Brain pericyte (primary cell): ENCODE measurements at regions not wholly inside any gene's neighbourhood (a gene's known extent, or its start where the extent isn't known, plus 50 kb on each side); places are given as distances from the start of the nearest gene placed in this dataset.

Source experiments
- DNase-seq: peaks from one replicate; pipeline ENCODE4 v3.0.0-alpha.2; 2012; ENCODE audit warnings: low read depth, low spot score

DNA sequence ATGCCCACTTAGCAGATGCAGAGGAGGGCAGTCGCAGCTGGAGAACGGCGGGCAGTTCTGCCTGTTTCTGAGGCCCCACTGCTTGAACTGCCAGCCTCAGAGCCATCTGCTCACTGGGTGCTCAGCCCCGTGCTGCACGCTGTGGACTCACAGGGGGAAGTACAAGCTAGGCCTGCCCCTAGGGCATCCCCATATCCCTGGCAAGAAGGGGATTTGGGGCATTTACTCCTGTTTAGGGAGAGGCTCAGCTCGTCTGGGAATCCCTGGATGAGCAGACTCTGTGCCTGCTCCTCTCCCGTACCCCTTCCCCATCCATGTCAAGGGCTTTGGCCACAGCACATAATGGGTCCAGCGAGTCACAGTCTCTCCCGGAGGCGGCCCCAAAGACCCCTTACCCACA lies 169.8 kb upstream of the PKDCC start:
- DNase-seq: no peak

DNA sequence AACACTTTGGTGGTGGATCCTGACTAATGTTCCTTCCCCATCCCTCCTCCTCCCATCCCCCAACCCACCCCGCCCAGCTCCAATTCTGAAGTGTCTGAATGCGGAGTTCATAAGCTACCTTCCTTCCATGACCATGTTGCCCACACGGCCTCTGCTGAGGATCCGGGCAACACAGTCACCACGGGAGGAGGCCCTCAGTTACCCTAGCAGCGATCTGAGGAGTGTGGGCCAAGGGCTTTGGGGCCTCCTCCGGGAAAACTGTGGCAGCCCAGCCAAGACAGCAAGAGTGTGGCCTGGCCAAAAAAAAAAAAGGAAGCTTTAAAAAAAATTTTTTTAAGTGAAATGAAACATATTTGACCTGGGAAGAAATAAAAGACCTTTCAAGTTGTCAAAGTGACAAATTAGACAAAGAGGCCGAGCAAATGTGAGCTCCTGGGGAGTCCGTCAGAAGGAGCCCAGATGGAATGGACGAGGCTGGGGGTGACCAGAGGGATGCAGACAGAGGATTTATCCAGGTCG lies 169.0 kb upstream of the PKDCC start:
- no peak for DNase-seq

DNA sequence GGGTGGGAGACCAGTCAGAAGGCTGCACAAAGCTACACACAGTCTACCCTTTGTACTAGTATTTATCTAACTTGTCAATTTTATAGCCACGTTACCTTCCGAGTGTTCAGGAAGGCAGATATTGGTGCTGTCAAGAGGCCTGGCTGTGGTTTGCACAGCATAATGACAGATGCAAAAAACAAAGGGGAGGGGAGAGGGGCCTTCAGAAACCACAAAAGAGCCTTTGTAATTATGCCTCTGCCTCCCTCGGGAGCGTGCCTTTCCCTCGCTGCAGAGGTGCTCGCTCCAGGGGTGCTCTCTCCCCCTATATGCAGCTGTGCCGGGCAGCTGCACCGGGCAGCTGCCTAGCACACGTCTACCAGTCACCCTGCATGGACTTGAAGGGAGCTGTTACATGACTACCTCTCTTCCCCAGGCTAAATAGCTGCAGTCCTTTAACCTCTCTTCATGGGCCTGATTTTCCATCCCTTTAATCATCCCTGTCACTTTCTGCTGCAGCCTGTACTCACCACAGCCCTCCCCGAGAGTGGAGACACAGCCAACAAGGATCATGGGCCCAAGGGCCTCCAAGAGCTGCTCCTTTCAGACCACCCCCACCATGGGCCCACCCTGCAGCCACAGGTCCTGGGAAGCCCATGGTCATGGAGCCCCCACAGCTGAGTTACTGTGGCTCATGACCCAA lies 168.4 kb upstream of the PKDCC start:
- no peak for DNase-seq

DNA sequence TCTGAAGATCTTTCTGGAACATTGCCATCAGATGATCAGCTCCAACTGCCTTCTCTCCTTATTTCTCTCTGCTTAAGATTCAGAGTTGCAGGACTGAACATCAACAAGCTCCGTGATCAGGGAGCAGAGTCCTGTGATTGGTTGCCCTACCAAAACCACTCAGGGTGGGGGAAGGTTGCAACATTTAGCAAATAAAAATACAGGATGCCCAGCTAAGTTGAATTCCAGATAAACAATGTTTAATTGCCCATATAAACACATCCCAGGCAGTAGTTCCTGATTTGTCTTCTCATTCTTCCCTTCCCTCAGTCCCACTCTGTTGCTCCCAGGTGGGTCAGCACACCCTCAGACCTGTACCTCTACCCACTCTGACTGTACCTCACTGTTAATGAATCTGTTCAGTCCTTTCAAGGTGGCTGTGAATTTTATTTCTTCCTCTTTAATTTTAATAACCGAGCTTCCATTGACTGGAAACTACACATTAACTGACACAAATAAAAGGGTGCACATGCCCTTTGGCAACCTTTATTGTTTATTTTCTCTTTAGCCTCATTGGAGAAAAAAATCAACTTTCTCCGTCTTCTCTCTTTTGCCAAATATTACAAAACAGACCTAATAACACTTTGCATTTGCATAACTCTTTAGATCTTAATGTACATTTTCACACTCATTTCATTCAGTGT lies 167.1 kb upstream of the PKDCC start:
- DNase-seq: no peak

DNA sequence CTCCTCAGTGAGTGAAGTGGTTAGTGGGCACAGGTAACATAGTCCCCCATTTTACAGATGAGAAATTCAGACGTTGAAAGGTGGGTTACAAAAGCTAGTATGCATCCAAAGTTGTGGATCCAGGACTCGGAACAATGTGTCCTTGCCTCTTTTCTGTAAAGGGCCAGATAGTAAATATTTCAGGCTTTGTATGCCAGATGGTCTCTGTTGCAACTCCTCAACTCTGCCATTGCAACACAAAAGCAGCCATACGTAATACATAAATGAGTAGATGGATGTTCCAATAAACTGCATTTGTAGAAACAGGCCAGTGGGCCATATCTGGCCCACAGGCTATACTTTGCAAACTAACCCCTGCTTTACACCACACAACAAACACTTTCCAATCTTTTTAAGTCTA lies 166.6 kb upstream of the PKDCC start:
- DNase-seq: no peak

DNA sequence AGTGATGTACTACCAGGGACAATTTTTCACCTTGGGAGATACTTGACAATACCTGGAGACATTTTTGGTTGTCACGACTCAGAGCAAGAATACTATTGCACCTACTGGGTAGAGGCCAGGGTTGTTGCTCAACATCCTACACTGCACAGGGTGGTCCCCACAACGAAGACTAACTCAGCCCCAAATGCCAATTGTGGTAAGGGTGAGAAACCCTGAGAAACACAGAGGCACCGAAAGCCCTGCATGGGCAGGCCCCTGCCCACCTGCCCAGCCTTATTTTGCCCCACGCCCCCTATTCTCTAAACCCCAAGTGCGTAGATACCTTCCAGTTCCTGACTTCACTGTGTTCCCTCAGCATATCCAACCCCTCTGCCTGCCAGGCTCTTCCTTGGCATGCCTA lies 163.1 kb upstream of the PKDCC start:
- no peak for DNase-seq

DNA sequence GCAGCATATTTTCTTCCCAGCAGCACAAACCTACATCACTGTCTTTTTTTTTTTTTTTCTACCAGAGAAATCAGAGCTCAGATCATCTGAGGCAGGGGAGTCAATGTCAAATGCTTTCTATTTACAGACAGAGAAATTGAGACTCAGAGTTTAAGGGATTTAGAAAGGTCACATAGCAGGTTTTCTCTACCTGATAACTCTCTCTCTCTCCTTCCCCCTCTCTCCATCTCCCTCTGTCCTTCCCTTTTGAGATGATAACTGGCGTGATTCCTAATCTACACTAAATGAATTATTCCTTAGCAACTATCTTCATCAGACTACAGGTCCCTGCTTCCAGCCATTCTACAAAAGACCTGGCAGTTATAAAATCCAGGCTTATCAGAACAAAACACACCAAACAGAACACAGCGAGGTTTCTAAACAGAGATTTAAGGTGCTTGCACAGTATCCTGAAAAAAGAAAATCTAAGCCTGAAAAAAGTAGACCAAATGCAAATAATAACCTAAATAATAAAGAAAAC lies 161.6 kb upstream of the PKDCC start:
- DNase-seq: no peak

DNA sequence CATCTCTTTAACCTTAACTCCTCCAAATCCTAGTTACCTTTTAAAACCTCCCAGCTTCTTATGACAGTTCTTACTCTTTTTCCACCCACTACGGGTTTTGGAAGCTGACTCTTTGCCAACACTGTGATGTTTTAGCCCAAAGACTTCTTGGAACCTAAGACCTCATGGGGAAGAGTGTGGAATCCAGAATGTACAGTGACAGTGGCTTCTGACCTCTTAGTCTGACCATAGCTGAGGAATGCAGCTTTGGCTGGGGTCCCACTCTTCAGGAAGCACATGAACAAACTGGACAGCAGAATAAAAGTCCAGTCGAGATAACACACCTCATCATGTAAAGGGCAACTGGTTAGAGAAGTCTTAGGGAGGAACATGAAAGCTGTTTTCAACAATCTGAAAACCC lies 161.1 kb upstream of the PKDCC start:
- no peak for DNase-seq

DNA sequence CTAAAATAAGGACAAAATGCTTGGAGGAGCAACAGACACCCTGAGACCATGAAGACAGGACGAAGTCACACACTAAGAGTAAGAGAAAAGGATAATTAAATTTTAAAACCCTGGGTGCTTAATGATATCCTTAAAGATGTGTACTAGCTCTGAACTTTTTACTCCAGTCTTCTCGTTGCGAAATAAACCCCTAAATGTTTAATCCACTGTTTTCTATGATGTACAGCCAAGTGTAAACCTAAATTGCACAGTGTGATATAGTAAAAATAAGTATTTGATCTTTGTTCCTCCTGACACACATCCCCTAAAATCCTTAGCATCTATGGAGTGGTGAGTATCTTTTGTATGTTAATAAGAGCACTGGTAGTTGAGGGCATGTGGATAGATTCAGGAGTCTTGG lies 157.5 kb upstream of the PKDCC start:
- DNase-seq: no peak

DNA sequence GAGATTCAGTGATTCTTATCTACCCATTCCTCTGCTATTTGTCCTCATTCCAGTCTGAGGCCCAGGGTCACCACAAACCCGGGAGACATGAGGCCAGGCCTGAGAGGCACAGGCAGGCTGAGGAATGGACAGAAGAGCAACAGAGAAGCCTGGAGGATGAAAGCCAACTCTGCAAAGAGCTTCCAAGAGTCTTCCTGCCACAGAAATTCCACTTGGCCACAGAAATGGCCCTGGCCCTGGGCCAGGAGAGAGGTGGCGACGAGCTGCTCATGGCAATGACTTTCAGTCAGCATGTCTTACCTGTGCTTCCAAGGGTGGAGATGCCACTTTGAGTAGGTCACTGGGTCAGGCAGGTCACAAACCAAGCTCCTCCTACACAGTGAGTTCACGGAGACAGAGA lies 155.3 kb upstream of the PKDCC start:
- DNase-seq: no peak

DNA sequence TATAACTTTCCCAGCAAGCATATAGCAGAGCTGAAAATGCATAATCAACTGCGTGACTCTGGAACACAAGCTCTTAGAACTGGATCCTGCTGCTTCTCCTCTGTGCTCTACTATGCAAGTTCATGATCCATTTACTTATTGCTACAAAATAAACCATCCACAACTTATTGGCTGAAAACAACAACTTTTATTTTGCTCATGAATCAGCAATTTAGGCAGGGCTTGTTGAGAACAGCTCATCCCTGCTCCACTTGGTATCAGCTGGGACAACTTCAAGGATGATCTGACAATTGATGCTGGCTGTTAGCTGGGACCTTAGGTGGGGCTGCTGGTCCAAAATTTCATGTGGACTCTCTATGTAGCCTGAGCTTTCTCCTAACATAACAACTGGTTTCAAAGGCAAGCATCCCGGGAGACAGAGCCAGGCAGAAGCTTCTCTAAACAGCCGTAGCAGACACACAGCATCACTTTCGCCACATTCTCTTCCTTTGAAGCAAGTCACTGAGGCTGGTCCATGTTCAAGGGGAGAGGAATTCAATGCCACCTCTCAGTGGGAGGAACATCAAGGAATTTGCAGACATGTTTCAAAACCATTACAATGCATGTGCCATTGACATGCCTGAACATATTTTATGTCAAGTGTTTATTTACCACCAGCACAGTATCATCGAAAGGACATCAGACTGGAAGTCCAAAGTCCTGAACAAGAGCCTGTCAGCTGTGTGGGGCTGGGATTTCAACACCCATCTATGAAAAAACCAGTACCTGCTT lies 153.1 kb upstream of the PKDCC start:
- no peak for DNase-seq

DNA sequence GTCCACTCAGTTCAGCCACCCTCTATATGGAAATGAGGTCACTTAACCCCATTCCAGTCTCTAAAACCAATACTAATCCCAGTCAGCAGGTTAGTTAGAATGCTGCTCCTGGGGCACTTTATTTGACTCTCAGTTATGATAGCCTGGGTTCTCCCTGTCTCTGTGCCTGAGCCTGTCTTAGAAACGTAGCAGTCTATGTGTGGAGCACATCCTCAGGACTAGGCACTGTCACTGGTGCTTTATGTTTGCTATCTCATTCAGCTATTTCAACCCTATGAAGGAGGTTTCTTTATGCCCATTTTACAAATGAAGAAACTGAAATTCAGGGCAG lies 152.5 kb upstream of the PKDCC start:
- DNase-seq: no peak

DNA sequence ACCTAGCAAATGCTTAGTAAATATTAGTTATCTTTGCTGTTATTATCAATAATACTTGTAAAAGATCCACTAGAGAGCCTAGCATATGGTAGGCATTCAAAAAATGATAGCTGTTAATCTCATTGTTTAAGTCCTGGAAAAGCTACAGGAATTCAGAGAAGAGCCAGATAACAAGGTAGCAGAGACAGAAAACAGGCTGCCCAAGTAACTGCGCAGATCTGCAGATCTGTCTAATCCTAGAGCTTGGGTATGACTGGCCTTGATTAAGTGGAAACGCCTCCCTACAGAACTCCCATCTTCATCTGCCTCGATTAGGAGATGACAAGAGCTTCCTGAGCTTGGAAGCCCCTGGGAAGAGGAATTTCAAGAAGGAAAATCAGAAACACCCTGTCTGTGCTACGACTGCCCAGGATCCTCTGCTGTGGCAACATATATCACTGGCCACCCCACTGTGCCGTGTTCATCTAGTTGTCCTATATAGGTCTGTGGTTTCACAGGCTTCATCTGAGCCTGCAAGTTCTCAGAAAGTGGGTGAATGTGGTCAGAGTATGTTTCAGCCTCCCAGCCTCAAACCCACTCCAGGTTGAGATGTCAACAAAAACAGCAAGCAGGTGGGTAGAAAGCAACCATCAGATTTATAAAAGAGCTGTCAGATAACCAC lies 151.5 kb upstream of the PKDCC start:
- DNase-seq: no peak

DNA sequence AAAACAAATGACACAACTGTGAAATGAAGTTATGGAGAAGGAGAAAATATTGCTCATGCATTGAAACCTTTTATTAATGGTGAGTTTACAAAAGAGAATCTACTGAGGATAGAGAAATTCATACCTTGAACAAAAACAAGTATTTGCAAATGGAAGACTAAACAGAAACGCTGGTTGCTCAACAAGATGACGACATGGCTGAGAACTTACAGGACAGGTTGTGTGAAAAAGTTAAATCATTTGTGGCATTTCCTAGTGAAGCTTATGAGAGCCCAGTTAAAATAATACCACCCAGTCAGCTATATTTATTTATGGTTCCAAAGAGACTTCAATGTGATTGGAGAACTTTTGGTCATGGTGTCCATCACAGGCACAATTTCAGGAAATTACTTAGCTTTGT lies 148.6 kb upstream of the PKDCC start:
- DNase-seq: no peak

DNA sequence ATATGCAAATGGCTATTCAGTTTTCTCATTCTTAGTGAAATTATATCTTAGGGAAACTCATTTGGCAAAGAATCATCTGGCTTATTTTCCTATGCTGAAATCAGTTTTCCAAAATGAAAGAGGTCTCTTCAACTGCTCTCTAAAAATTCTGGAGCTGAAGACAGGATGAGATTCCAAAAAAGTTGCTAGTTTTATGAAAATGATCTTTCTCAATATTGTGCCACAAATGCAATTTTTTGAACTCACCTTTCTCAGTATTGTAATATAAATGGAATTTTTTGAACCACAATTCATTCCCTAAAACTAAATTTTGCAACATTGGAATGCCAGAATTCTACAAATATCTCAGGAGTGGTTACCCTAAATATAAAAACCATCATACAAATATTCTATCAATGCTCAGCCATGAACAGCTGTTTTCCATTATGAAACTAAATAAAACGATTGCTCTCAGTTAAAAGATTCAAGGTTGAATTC lies 147.7 kb upstream of the PKDCC start:
- DNase-seq: no peak

DNA sequence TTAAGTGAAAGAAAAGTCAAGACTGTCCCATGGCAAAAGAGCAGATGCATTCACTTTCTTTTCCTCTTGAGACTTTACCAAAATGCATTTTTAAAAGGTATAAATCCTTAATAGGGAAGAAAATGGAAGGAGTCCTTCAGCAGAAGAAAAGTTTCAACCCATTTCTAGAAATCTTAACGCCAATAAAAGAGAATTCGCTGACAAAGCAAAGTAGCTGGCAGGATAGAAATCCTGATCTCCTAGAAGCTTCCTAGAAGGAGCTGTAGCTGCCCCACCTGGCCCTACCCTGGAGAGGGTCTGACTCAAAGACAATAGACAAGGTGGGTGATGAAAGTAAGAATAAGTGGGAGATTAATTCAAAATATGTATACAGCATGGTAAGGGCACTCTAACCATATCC lies 144.9 kb upstream of the PKDCC start:
- DNase-seq: no peak

DNA sequence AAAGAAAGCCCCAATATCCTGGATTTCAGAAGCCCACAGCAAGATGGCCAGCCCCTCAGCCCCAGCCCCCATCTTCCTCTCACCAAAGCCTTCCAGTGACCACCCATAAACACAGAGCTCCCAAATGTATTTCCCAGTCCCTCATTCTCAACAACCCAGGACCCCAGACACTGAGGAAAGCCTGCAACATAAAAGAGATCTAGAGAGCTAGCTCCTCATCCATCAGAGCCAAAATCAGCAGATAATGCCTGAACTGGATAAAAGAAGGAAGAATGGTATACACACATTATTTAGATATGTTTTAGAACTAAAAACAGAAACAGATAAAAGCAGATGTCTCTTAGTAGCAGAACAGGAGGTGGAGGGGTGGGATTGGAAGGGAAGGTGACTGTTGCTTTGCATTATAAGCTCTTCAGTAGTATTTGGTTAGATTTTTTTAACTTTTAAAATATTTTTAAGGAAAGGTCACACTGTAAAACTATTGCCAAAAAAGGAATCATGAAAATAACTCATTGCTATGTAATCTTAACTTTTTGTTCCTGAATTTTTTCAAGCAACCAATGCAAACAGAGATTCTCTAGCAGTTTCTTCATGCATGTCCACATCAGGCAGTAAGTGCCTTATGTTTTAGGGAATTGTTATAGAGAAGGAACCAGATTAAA lies 144.2 kb upstream of the PKDCC start:
- no peak for DNase-seq

DNA sequence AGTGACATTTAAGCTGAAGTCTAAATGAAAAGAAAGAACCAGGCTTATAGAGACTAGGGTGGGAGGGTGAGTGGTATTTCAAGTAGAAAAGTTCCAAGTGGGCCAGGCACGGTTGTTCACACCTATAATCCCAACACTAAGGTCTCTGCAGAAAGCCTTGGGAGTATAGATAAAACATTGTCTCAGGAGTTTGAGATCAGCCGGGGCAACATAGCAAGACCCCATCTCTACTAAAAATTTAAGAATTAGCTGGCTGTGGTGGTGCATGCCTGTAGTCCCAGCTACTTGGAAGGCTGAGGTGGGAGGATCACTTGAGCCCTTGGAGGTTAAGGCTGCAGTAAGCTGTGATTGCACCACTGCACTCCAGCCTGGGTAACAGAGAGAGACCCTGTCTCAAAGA lies 143.4 kb upstream of the PKDCC start:
- DNase-seq: no peak

DNA sequence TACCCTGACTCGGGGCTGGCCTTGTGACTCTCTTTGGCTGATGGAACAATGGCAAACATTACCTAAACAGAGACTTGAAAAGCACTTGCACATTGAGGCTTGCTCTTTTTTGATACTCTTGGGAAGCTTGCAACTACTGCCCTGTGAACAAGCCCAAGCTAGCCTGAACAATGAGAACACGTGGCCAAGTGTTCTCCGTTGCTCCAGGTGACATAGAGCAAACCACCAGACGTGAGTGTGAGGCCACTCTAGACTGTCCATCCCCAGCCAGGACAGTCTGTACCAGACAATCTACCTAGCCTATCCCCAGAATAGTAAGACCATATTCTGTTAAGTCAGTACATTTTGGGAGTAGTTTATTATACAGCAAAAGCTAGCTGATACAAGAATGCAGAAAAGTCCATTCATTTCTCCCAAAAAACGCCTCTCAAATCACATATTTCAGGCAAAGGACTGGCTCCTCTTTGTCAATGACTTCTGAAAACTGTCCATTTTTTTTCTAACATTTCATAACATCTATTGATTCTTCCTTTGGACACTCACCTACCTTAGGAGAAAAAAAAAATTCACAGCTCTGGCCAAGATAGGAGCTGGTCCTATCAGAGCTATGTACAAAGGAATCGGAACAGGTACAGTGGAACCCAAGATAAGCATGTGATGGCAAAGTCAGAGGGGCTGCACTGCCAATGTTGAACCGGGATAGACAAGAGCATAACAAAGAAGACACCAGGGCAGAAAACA lies 142.1 kb upstream of the PKDCC start:
- DNase-seq: no peak

DNA sequence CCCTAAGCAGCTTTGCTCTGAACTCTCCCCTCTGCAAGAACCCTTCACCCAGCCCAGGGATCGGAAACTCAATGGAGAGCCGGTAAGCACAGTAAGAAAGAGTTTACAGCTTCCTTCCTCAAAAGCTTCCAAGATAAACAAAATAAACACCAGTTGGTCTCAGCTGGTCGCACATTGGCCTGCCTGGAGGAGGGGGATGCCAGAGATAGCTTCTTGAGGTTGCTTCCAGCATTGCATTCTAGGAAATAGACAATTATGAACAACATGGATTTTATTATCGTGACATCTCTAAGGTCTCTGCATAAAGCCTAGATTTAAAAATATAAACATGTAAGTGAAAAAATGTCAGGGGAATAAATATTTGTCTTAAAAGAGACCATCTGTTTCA lies 141.5 kb upstream of the PKDCC start:
- DNase-seq: peak; percentile 73

DNA sequence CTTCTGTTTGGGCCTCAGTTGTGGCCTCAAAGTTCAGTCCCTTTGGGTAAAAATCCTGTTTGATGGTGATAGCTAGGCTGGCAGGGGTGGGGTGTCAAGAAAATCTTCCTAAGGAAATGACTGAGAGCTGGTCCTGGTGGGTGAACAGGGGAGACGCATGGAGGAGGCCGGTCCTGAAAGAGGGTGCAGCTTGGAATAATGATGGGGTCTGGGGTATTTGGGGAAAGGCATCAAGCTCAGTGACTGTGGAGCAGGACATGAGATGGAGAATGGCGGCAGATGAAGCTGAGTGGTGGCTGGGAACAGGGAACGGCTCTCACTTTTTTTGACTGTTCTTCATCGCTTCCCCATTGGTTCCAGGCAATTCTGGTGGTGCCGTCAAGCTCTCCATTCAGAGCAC lies 140.7 kb upstream of the PKDCC start:
- no peak for DNase-seq
